ENCODE measurements at regions not wholly inside any gene's neighbourhood (a gene's known extent, or its start where the extent isn't known, plus 50 kb on each side); places are given as distances from the start of the nearest gene placed in this dataset.
"Not testable (repeated sequence)": the region's sequence is repeated elsewhere in the genome, so short reads cannot be mapped to it uniquely, and the experiment has no call there.

DNA sequence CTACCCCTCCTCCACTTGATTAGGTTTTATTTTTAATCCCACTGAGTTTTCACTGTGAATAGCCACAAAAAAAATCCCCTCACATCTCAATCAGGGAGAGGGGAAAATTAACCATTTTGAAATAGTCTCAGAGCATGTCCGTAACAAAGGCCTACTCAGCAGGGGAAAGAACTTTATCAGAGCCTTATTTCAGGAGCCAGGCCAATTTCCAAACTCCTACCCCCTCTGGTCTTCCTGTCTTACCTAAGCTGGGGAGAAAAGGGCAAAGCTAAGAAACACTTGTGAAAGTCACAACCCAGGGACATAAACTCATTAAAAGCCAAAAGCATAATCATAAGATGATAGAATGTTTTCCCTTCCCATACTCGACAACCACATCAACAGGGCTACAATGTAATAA is 260.3 kb upstream of the DIO3 start:
- TF ChIP-seq, protein P1, sequence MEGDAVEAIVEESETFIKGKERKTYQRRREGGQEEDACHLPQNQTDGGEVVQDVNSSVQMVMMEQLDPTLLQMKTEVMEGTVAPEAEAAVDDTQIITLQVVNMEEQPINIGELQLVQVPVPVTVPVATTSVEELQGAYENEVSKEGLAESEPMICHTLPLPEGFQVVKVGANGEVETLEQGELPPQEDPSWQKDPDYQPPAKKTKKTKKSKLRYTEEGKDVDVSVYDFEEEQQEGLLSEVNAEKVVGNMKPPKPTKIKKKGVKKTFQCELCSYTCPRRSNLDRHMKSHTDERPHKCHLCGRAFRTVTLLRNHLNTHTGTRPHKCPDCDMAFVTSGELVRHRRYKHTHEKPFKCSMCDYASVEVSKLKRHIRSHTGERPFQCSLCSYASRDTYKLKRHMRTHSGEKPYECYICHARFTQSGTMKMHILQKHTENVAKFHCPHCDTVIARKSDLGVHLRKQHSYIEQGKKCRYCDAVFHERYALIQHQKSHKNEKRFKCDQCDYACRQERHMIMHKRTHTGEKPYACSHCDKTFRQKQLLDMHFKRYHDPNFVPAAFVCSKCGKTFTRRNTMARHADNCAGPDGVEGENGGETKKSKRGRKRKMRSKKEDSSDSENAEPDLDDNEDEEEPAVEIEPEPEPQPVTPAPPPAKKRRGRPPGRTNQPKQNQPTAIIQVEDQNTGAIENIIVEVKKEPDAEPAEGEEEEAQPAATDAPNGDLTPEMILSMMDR (IDR thresholded peaks at IDR 0.05; ENCODE audit: low read depth, low read length), result no peak
- DNase-seq (ENCODE audit: extremely low read depth, low read depth), result no peak

DNA sequence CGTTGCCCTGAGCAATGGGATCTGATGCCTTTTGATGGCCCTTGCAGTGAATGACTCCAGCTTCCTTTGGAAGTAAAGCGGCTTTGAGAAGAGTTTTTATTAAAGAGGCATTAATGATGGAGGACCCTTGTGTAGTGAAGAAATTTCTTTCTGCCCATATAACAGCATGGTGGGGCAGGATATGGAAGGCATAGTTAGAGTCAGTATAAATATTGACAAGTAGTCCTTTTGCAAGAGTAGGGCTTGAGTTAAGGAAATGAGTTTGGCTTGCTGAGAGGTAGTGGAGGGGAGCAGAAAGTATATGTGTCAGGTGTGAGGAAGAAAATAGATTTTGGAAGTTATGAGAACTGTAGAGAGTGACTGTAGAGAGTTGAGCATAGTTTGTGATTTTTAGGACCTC is 254.1 kb upstream of the DIO3 start:
- not testable (repeated sequence) for DNase-seq (ENCODE audit: extremely low read depth, low read depth)

DNA sequence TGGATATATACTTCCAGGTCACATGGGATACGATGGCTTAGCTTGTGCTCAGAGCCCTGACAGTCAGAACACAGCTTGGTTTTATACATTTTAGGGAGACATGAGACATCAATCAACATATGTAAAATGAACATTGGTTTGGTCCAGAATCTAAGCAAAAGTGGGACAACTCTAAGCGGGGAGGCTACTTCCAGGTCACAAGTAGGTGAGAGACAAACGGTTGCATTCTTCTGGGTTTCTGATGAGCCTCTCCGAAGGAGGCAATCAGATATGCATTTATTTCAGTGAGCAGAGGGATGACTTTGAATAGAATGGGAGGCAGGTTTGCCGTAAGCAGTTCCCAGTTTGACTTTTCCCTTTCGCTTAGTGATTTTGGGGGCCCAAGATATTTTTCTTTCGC is 250.1 kb upstream of the DIO3 start:
- not testable (repeated sequence) for DNase-seq (ENCODE audit: extremely low read depth, low read depth)

DNA sequence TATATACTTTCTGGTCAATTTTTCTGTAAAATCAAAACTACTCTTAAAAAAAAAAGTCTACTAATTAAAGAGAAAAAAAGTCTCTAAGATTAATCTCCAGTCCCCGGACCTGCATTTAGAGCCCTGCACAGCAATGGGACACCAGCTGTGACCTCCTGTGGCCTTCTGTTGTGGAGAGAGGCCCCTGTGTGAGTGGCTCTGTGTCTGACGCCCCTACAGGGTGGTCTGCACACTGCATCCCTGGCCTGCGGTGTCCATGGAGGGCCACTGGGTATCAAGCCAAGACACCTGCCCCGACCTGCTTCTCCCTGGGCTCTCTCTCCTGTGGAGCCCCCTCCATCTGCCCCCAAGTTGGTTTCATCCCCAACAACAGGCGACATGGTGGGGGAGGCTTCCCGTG is 248.0 kb upstream of the DIO3 start:
- TF ChIP-seq, protein P1 (IDR thresholded peaks at IDR 0.05; ENCODE audit: low read depth, low read length), result no peak
- no peak for DNase-seq (ENCODE audit: extremely low read depth, low read depth)

DNA sequence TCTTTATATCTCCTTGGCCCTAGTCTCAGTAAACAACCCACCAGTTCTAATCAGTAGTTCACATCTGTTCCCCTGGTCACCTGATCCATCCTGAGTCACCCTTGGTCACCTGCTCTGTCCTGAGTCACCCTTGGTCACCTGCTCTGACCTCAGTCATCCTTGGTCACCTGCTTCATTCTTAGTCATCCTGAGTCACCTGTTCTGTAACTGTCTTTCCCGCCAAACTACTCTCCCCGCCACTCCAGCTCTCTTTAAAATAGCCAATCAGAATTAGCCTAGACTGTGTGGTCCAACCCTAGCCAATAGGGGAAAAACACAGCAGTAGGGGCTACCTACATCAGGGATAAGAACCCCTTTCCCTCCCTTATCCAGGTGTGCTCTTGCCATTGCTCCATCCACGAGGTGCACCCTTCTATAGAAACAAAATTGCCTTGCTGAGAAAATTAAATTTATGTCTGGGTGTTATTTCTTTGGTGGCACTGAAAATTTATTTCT is 245.4 kb upstream of the DIO3 start:
- TF ChIP-seq, protein P1 (IDR thresholded peaks at IDR 0.05; ENCODE audit: low read depth, low read length), result no peak
- DNase-seq (ENCODE audit: extremely low read depth, low read depth), result no peak

DNA sequence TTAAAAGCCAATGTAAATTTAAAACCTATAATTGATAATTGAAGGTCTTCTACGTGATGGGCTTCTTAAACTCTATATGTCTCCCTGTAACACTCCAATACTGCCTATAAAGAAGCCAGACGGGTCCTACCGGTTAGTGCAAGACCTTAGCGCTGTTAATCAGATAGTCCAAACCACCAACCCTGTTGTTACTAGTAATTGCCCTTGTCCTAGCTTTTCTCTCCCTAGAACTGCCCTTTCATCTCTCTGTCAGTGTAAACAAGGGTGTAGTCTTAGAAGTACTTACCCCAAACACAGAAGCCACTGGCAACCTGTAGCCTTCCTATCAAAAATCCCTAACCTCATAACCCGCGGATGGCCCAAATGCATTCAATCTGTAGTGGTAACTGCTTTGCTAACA is 243.0 kb upstream of the DIO3 start:
- DNase-seq (ENCODE audit: extremely low read depth, low read depth), result no peak
- TF ChIP-seq, protein P1 (IDR thresholded peaks at IDR 0.05; ENCODE audit: low read depth, low read length), result no peak

DNA sequence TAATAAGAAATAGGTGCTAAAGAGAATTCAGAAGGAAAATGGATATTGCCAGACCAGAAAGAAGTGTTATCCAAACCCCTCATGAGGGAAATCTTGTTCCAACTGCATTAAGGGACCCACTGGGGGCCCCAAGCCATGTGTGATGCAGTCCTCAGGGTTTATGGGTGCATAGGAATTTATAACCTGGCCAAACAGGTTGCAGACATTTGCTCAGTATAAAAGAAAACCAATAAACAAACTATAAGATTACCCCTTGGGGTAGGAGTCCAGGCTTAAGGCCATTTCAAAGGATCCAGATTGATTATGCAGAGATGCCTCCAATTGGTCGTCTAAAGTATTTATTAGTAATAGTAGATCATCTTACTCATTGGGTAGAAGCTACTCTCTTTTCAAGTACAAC is 240.9 kb upstream of the DIO3 start:
- TF ChIP-seq, protein P1 (IDR thresholded peaks at IDR 0.05; ENCODE audit: low read depth, low read length), result no peak
- no peak for DNase-seq (ENCODE audit: extremely low read depth, low read depth)

DNA sequence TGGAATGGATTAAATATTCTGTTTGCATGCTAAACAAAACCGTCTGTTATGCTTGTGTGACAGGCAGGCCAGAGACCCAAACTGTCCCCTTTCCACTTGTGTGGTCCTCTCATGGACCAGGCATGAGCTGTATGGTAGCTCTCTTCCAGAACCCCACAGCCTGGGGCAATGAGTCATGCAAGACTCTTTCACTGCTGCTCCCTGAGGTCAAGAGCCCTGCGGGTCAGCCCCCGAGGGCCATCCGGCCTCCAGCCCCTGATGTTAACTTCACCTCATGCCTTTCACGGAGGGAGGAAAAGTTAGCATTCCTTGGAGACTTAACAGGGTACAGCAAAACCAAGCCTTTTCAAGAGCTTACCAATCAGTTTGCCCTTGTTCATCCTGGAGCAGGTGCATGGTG is 239.1 kb upstream of the DIO3 start:
- no peak for DNase-seq (ENCODE audit: extremely low read depth, low read depth)
- TF ChIP-seq, protein P1 (IDR thresholded peaks at IDR 0.05; ENCODE audit: low read depth, low read length), result no peak

DNA sequence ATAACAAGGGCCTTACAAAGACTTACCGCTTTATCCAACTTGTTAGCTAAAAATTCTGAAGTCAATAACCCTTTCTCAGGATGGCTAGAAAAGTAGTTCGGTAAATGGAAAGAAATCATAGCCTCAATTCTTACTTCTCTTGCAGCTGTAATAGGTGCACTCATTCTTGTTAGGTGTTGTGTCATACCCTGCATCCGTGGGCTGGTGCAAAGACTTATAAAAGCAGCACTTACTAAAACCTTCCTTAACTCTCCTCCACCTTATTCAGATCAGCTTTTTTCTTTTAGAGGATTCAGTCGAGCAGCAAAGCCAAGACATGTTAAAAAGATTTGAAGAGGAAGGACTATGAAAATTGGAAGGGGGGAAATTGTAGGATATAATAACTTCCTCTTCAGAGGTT is 238.2 kb upstream of the DIO3 start:
- TF ChIP-seq, protein P1 (IDR thresholded peaks at IDR 0.05; ENCODE audit: low read depth, low read length), result no peak
- DNase-seq (ENCODE audit: extremely low read depth, low read depth), result no peak

DNA sequence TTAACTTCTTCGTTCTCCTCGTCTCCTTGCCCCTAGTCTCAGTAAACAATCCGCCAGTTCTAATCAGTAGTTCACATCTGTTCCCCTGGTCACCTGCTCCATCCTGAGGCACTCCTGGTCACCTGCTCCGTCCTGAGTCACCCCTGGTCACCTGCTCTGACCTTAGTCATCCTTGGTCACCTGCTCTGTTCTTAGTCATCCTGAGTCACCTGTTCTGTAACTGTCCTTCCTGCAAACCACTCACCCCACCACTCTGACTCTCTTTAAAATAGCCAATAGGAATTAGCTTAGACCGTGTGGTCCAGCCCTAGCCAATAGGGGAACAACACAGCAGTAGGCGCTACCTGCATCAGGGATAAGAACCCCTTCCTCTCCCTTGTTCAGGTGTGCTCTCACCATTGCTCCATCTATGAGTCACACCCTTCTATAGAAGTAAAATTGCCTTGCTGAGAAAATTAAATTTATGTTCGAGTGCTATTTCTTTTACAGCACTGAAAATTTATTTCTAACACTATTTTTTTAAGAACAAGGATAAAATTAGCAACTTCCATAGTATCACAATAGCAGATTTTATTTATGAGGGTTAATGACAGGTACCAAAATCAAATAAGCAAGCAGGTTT is 237.6 kb upstream of the DIO3 start:
- not testable (repeated sequence) for DNase-seq (ENCODE audit: extremely low read depth, low read depth)

All from AG09319 (cell line).